SK-N-SH treated with all-trans-retinoic acid at 6 μM for 48 hours (cell line): ENCODE measurements at regions not wholly inside any gene's neighbourhood (a gene's known extent, or its start where the extent isn't known, plus 50 kb on each side); places are given as distances from the start of the nearest gene placed in this dataset.

Experiments used
- ATAC-seq: fragments of 200-7000 bp; cut with Tn5 transposase; 3 replicates; pipeline ENCODE4 v1.9.1; 2020; ENCODE audit warnings: mild to moderate bottlenecking, moderate library complexity
- ARNTL ChIP-seq: fragments of 450-650 bp; formaldehyde crosslinking; IDR thresholded peaks from 2 replicates; pipeline ENCODE4 v1.5.0; 2020; ENCODE audit warnings: low read depth, mild to moderate bottlenecking, moderate library complexity, borderline replicate concordance
- BACH2 ChIP-seq: fragments of 250-450 bp; sonication (Bioruptor Pico); IDR thresholded peaks from 2 replicates; pipeline ENCODE4 v1.9.0; 2021; ENCODE audit warnings: mild to moderate bottlenecking, borderline replicate concordance
- CREB5 ChIP-seq: fragments of 250-450 bp; sonication (Bioruptor Pico); IDR thresholded peaks from 2 replicates; pipeline ENCODE4 v1.5.1; 2020; ENCODE audit warnings: low read depth, mild to moderate bottlenecking, moderate library complexity
- CSDC2 ChIP-seq: fragments of 250-450 bp; sonication (Bioruptor Pico); IDR thresholded peaks from 2 replicates; pipeline ENCODE4 v1.5.0; 2020; ENCODE audit warnings: mild to moderate bottlenecking, moderate library complexity
- CSRNP3 ChIP-seq: fragments of 250-450 bp; sonication (Bioruptor Pico); IDR thresholded peaks from 2 replicates; pipeline ENCODE4 v1.5.1; 2021; ENCODE audit warnings: mild to moderate bottlenecking, moderate library complexity
- ESRRG ChIP-seq: fragments of 250-450 bp; sonication (Bioruptor Pico); IDR thresholded peaks from 2 replicates; pipeline ENCODE4 v1.6.1; 2021; ENCODE audit warnings: mild to moderate bottlenecking
- GLIS3 ChIP-seq: fragments of 250-450 bp; sonication (Bioruptor Pico); IDR thresholded peaks from 2 replicates; pipeline ENCODE4 v1.5.0; 2020; ENCODE audit warnings: mild to moderate bottlenecking, moderate library complexity
- ISL1 ChIP-seq: fragments of 250-450 bp; sonication (Bioruptor Pico); IDR thresholded peaks from 2 replicates; pipeline ENCODE4 v2.1.2; 2022; ENCODE audit warnings: mild to moderate bottlenecking, moderate library complexity
- OSR1 ChIP-seq: fragments of 250-450 bp; sonication (Bioruptor Pico); IDR thresholded peaks from 2 replicates; pipeline ENCODE4 v1.8.0; 2022; ENCODE audit warnings: moderate library complexity, mild to moderate bottlenecking, inconsistent platforms
- PATZ1 ChIP-seq: fragments of 250-450 bp; sonication (Bioruptor Pico); IDR thresholded peaks from 2 replicates; pipeline ENCODE4 v1.8.0; 2020; ENCODE audit warnings: mild to moderate bottlenecking, moderate library complexity, borderline replicate concordance
- PPARA ChIP-seq: fragments of 250-450 bp; sonication (Bioruptor Pico); IDR thresholded peaks from 2 replicates; pipeline ENCODE4 v1.5.0; 2020; ENCODE audit warnings: mild to moderate bottlenecking, borderline replicate concordance
- RARB ChIP-seq: fragments of 250-450 bp; sonication (Bioruptor Pico); IDR thresholded peaks from 2 replicates; pipeline ENCODE4 v1.8.0; 2021; ENCODE audit warnings: mild to moderate bottlenecking, moderate library complexity
- SNAI2 ChIP-seq: fragments of 250-450 bp; sonication (Bioruptor Pico); IDR thresholded peaks from 2 replicates; pipeline ENCODE4 v1.5.0; 2020; ENCODE audit warnings: mild to moderate bottlenecking, moderate library complexity
- TCF4 ChIP-seq: fragments of 250-450 bp; sonication (Bioruptor Pico); IDR thresholded peaks from 2 replicates; pipeline ENCODE4 v1.8.0; 2021; ENCODE audit warnings: mild to moderate bottlenecking, moderate library complexity, borderline replicate concordance
- TOX ChIP-seq: fragments of 250-450 bp; sonication (Bioruptor Pico); IDR thresholded peaks from 2 replicates; pipeline ENCODE4 v1.8.0; 2021; ENCODE audit warnings: mild to moderate bottlenecking, moderate library complexity, borderline replicate concordance
- TSHZ2 ChIP-seq: fragments of 250-450 bp; sonication (Bioruptor Pico); IDR thresholded peaks from 2 replicates; pipeline ENCODE4 v1.5.0; 2020; ENCODE audit warnings: mild to moderate bottlenecking, moderate library complexity
- ZC3H10 ChIP-seq: fragments of 250-450 bp; sonication (Bioruptor Pico); IDR thresholded peaks from 2 replicates; pipeline ENCODE4 v1.5.1; 2021; ENCODE audit warnings: mild to moderate bottlenecking, moderate library complexity
- ZFP3 ChIP-seq: fragments of 250-450 bp; sonication (Bioruptor Pico); IDR thresholded peaks from 2 replicates; pipeline ENCODE4 v1.5.0; 2020; ENCODE audit warnings: mild to moderate bottlenecking, moderate library complexity
- ZFP30 ChIP-seq: fragments of 450-650 bp; formaldehyde crosslinking; IDR thresholded peaks from 2 replicates; pipeline ENCODE4 v1.5.0; 2022; ENCODE audit warnings: mild to moderate bottlenecking, moderate library complexity
- ZNF565 ChIP-seq: fragments of 450-650 bp; formaldehyde crosslinking; conservative IDR thresholded peaks from 2 replicates; pipeline ENCODE4 v1.5.0; 2020; ENCODE audit warnings: low read depth, mild to moderate bottlenecking, moderate library complexity
- ZNF70 ChIP-seq: fragments of 450-650 bp; formaldehyde crosslinking; IDR thresholded peaks from 2 replicates; pipeline ENCODE4 v1.5.0; 2020; ENCODE audit warnings: mild to moderate bottlenecking, moderate library complexity
- ZNF8 ChIP-seq: fragments of 450-650 bp; formaldehyde crosslinking; IDR thresholded peaks from 2 replicates; pipeline ENCODE4 v1.5.0; 2020; ENCODE audit warnings: mild to moderate bottlenecking, moderate library complexity

- TF ChIP-seq ZC3H10 (CRISPR knock-in tag): no peak
- no peak for TF ChIP-seq BACH2 (CRISPR knock-in tag)
- no peak for TF ChIP-seq CSRNP3
- TF ChIP-seq ZNF565 (CRISPR knock-in tag): no peak
- no peak for TF ChIP-seq OSR1 (CRISPR knock-in tag)
- no peak for TF ChIP-seq CREB5 (CRISPR knock-in tag)
- TF ChIP-seq RARB: no peak
- TF ChIP-seq TSHZ2 (CRISPR knock-in tag): no peak
- TF ChIP-seq PATZ1 (CRISPR knock-in tag): no peak
- TF ChIP-seq ZFP3 (CRISPR knock-in tag): no peak
- no peak for TF ChIP-seq TCF4
- no peak for TF ChIP-seq SNAI2 (CRISPR knock-in tag)
- TF ChIP-seq ISL1: no peak
- TF ChIP-seq ZFP30 (CRISPR knock-in tag): no peak
- TF ChIP-seq TOX (CRISPR knock-in tag): no peak
- TF ChIP-seq CSDC2 (CRISPR knock-in tag): no peak
- no peak for TF ChIP-seq GLIS3 (CRISPR knock-in tag)
- TF ChIP-seq ARNTL: no peak
- TF ChIP-seq PPARA (CRISPR knock-in tag): no peak
- TF ChIP-seq ESRRG (CRISPR knock-in tag): no peak
- ATAC-seq: peak; percentile 95
Observed at GRCh38 chr5:143682246-143682905, 129.6 kb upstream of the HMHB1 start.

- no peak for ATAC-seq
- TF ChIP-seq ESRRG (CRISPR knock-in tag): no peak
- TF ChIP-seq, all 23 proteins: peak for 0
Observed at GRCh38 chr5:143680672-143681259, 131.2 kb upstream of the HMHB1 start.

GRCh38 chr5:143679777-143680176 lies 132.2 kb upstream of the HMHB1 start:
- peak; percentile 58 for ATAC-seq
- TF ChIP-seq TOX (CRISPR knock-in tag) (0 out of 2 replicates have a peak, but pooled peaks have one; percentile 20), GLIS3 (CRISPR knock-in tag) (no peak)

GRCh38 chr5:143678148-143678905 lies 133.6 kb upstream of the HMHB1 start:
- ATAC-seq: no peak
- TF ChIP-seq GLIS3 (CRISPR knock-in tag) (no peak), ZNF70 (CRISPR knock-in tag) (no peak), ZNF8 (CRISPR knock-in tag) (no peak), ESRRG (CRISPR knock-in tag) (no peak), BACH2 (CRISPR knock-in tag) (no peak), CSDC2 (CRISPR knock-in tag) (no peak), SNAI2 (CRISPR knock-in tag) (no peak), OSR1 (CRISPR knock-in tag) (no peak), TOX (CRISPR knock-in tag) (no peak), ARNTL (no peak), ZC3H10 (CRISPR knock-in tag) (no peak), ZNF565 (CRISPR knock-in tag) (no peak), PATZ1 (CRISPR knock-in tag) (no peak), ZFP30 (CRISPR knock-in tag) (no peak), CSRNP3 (no peak)
